Amniotic epithelial cell (primary cell): ENCODE measurements at regions not wholly inside any gene's neighbourhood (a gene's known extent, or its start where the extent isn't known, plus 50 kb on each side); places are given as distances from the start of the nearest gene placed in this dataset.

Source experiments
- DNase-seq: peaks from one replicate; pipeline ENCODE4 v3.0.0-alpha.2; 2010; ENCODE audit warnings: low read depth

GRCh38 chr18:45312555-45313126, 302.6 kb upstream of the SLC14A2 start:
- DNase-seq: no peak

GRCh38 chr18:45316127-45316526, 299.1 kb upstream of the SLC14A2 start:
- no peak for DNase-seq

- DNase-seq: no peak
These were observed 297.2 kb upstream of the SLC14A2 start for GRCh38 chr18:45317948-45318640.

- DNase-seq: peak; percentile 13
These were observed 294.6 kb upstream of the SLC14A2 start for GRCh38 chr18:45320724-45321123.

- no peak for DNase-seq
These were observed 293.8 kb upstream of the SLC14A2 start for GRCh38 chr18:45321520-45321919.

GRCh38 chr18:45322343-45322742, 292.9 kb upstream of the SLC14A2 start:
- no peak for DNase-seq

- no peak for DNase-seq
These were observed 291.2 kb upstream of the SLC14A2 start for GRCh38 chr18:45324101-45324494.

- peak; percentile 69 for DNase-seq
These were observed 290.7 kb upstream of the SLC14A2 start for GRCh38 chr18:45324495-45325113.

- no peak for DNase-seq
These were observed 289.5 kb upstream of the SLC14A2 start for GRCh38 chr18:45325778-45326177.

GRCh38 chr18:45326505-45326904, 288.8 kb upstream of the SLC14A2 start:
- DNase-seq: no peak

GRCh38 chr18:45328296-45328695, 287.0 kb upstream of the SLC14A2 start:
- no peak for DNase-seq

GRCh38 chr18:45328811-45329210, 286.5 kb upstream of the SLC14A2 start:
- no peak for DNase-seq

GRCh38 chr18:45329316-45329715, 286.0 kb upstream of the SLC14A2 start:
- no peak for DNase-seq

- no peak for DNase-seq
These were observed 285.1 kb upstream of the SLC14A2 start for GRCh38 chr18:45330170-45330594.

- DNase-seq: no peak
These were observed 282.4 kb upstream of the SLC14A2 start for GRCh38 chr18:45332871-45333270.

GRCh38 chr18:45334191-45334590, 281.1 kb upstream of the SLC14A2 start:
- no peak for DNase-seq

- DNase-seq: no peak
These were observed 279.8 kb upstream of the SLC14A2 start for GRCh38 chr18:45335282-45336043.

- no peak for DNase-seq
These were observed 278.8 kb upstream of the SLC14A2 start for GRCh38 chr18:45336448-45336847.

GRCh38 chr18:45337477-45337876, 277.8 kb upstream of the SLC14A2 start:
- DNase-seq: no peak

- no peak for DNase-seq
These were observed 275.3 kb upstream of the SLC14A2 start for GRCh38 chr18:45339810-45340550.

GRCh38 chr18:45340884-45341283, 274.4 kb upstream of the SLC14A2 start:
- no peak for DNase-seq

GRCh38 chr18:45341454-45341853, 273.8 kb upstream of the SLC14A2 start:
- no peak for DNase-seq
